Calu3 (cell line): ENCODE measurements at regions not wholly inside any gene's neighbourhood (a gene's known extent, or its start where the extent isn't known, plus 50 kb on each side); places are given as distances from the start of the nearest gene placed in this dataset.
A peak's percentile ranks its signal among the peaks of the same experiment; 100 is the strongest.

Experiments used
- BruUV-seq: library from RNA; stranded (reverse); fragments of 400-500 nt; replicated peaks from 2 replicates; lab custom pipeline; 2021; lab: Mats Ljungman, UMichigan
- CTCF ChIA-PET: fragments of 300-600 bp; sonication (Branson Sonifier 250); formaldehyde crosslinking; loops from one replicate; lab custom pipeline; 2022; ENCODE audit warnings: antibody characterized with exemption; lab: Charles Lee
- DNase-seq: peaks from one replicate; pipeline ENCODE4 v3.0.0; 2022
- H3K27ac Mint-ChIP-seq: one replicate; pipeline ENCODE4 v1.8.0; 2022; ENCODE audit warnings: mixed read lengths; ENCODE audit not compliant: unreplicated experiment
- H3K27me3 Mint-ChIP-seq: one replicate; pipeline ENCODE4 v1.8.0; 2022; ENCODE audit warnings: mixed read lengths; ENCODE audit not compliant: unreplicated experiment
- H3K36me3 Mint-ChIP-seq: one replicate; pipeline ENCODE4 v1.8.0; 2022; ENCODE audit warnings: mild to moderate bottlenecking, moderate library complexity, mixed read lengths; ENCODE audit not compliant: insufficient read depth, unreplicated experiment
- H3K4me1 Mint-ChIP-seq: one replicate; pipeline ENCODE4 v1.8.0; 2022; ENCODE audit warnings: mild to moderate bottlenecking, low read depth, mixed read lengths; ENCODE audit not compliant: unreplicated experiment
- H3K4me3 Mint-ChIP-seq: one replicate; pipeline ENCODE4 v1.8.0; 2022; ENCODE audit warnings: mild to moderate bottlenecking, low read depth, moderate library complexity, mixed read lengths; ENCODE audit not compliant: unreplicated experiment
- H3K9me3 Mint-ChIP-seq: one replicate; pipeline ENCODE4 v1.8.0; 2022; ENCODE audit warnings: low read depth, mixed read lengths; ENCODE audit not compliant: unreplicated experiment
- intact Hi-C: fragments of 100-400 bp; cut with micrococcal nuclease; formaldehyde crosslinking; loops from one replicate; pipeline ENCODE4 v1.10.0; 2022; ENCODE audit not compliant: unreplicated experiment
- TF ChIP-seq, protein P1 (sequence below): fragments of 200-600 bp; IDR thresholded peaks from one replicate; pipeline ENCODE4 v1.8.0; 2022; ENCODE audit warnings: antibody characterized with exemption; ENCODE audit not compliant: unreplicated experiment

DNA sequence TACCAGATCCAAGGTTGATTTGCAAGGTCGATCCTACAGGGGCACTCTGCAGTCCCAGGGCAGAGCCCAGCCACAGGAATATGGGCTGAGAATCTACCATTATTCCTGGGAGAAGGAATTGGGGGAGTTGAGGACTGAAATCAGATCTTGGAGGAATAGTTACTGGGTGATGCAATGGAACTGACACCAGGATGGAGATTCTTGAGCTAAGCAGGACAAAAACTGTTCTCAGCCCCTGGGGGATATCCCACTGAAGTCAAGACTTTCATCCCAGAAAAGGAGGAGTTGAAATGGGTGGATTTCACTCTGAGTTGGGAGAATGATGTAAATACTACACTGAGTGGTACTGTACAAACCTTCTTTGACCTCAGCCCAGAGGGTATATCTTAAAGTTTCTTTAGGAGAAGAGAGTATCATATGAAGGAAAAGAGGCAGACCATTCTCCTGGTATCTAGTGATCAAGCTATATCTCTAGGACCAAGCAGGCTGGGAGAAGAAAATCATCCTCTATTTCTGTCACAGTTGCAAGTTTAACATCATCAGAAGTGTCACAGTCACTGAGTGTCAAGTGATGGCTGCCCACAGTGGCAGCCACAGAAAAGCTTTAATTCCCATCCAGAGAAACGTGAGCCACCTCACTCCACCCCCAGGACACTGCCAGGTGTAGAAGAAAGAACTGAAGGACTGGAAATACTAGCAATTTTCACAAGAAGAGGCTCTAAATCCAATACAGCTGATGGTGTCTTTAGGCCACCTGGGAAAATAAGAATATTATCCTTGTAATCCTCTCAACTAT, 181.9 kb downstream of the NUAK1 start:
- no peak overlapping the region for H3K27ac Mint-ChIP-seq
- H3K4me1 Mint-ChIP-seq, result no peaks in the 10 kb centered on the region
- no TSS peak for BruUV-seq
- DNase-seq, result no peak
- peaks cover 34% of the 10 kb centered on the region for H3K27me3 Mint-ChIP-seq
- CTCF ChIA-PET, result no interaction called here
- TF ChIP-seq, protein P1, sequence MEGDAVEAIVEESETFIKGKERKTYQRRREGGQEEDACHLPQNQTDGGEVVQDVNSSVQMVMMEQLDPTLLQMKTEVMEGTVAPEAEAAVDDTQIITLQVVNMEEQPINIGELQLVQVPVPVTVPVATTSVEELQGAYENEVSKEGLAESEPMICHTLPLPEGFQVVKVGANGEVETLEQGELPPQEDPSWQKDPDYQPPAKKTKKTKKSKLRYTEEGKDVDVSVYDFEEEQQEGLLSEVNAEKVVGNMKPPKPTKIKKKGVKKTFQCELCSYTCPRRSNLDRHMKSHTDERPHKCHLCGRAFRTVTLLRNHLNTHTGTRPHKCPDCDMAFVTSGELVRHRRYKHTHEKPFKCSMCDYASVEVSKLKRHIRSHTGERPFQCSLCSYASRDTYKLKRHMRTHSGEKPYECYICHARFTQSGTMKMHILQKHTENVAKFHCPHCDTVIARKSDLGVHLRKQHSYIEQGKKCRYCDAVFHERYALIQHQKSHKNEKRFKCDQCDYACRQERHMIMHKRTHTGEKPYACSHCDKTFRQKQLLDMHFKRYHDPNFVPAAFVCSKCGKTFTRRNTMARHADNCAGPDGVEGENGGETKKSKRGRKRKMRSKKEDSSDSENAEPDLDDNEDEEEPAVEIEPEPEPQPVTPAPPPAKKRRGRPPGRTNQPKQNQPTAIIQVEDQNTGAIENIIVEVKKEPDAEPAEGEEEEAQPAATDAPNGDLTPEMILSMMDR, result no peak
- H3K4me3 Mint-ChIP-seq, result no peak overlapping the region
- no peaks in the 10 kb centered on the region for H3K9me3 Mint-ChIP-seq
- no peaks in the 10 kb centered on the region for H3K36me3 Mint-ChIP-seq
- intact Hi-C loops, result no loop called here

DNA sequence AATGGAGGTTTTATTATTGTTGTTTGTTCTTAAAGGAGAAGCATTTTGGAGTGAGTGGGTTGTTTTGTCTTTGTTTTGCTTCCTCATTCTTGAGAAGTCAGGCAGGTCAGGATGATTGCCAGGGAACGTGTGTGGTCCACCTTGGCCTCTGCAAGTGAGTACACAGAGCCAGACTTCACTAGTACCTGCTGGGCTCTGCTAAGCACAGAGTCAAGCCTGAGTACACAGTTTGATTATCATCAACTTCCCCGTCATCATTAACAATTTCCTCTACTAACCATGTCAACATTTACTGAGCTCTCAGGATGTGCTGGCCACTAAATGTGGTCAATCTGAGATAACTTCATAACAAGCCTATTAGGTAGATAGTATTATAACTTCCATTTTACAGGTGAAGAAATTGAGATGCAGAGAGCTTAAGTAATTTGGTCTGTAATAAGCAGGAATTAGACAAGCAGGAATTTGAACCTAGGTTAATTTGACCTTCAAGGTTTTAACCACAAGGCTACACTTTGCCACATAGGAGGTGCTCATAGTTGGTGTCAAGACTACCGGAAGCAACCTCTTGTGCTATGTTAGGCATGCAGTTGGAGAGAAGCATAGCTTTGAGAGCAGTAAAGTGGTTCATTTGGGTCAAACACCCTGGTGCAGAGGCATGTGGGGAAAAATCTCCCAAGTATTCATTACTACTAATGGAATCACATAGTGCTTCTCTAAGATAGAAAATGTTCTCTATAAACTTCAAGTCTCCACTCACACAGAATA, 178.3 kb downstream of the NUAK1 start:
- Mint-ChIP-seq H3K9me3 (no peaks in the 10 kb centered on the region), H3K4me1 (no peaks in the 10 kb centered on the region), H3K4me3 (no peak overlapping the region), H3K27me3 (peaks cover 54% of the 10 kb centered on the region), H3K27ac (no peak overlapping the region), H3K36me3 (no peaks in the 10 kb centered on the region)
- CTCF ChIA-PET, result no interaction called here
- no TSS peak for BruUV-seq
- intact Hi-C loops, result no loop called here
- peak; percentile 23 for DNase-seq
- TF ChIP-seq, protein P1, result no peak

DNA sequence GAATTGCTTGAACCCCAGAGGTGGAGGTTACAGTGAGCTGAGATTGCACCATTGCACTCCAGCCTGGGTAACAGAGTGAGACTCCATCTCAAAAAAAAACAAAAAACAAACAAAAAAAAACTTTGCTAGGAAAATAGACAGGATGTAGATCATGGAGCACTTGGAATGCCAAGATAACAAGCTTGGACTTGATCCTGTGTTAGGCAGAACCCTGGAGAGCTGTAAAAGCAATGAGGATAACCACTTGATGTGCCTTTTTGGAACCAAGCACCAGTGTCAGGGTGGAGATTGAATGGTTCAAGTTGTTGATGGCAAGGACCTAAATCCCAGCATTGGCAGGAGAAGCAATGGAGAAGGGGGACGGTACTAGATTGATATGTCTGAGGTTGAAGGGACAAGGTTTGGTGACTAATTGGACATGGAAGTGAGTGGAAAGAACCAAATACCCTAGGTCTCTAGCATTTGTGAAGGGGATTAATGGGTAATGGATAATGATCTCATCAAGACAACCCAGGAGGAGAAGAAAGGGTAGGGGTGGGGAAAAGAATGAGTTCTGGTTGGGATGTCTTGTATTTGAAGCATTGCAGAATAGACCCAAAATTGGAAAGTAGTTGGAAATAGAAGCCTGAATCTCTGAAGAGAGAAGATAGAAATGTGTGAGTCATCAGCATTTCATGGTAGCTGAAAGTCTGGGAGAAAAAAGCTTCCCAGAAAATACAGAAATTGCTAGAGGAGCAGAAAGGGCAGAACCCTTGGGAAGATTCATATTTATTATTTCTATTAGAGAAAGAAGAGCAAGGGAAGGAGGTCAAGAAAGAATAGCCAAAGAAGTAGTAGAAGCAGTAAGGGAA, 176.7 kb downstream of the NUAK1 start:
- H3K9me3 Mint-ChIP-seq, result no peaks in the 10 kb centered on the region
- no peaks in the 10 kb centered on the region for H3K36me3 Mint-ChIP-seq
- DNase-seq, result no peak
- CTCF ChIA-PET, result no interaction called here
- no TSS peak for BruUV-seq
- H3K4me3 Mint-ChIP-seq, result no peak overlapping the region
- H3K4me1 Mint-ChIP-seq, result no peaks in the 10 kb centered on the region
- peaks cover 43% of the 10 kb centered on the region for H3K27me3 Mint-ChIP-seq
- no peak overlapping the region for H3K27ac Mint-ChIP-seq
- TF ChIP-seq, protein P1, result no peak
- intact Hi-C loops, result no loop called here

GRCh38 chr12:105967038-105967776, 171.5 kb downstream of the NUAK1 start:
- CTCF ChIA-PET, result no interaction called here
- TF ChIP-seq, protein P1, result no peak
- BruUV-seq, result no TSS peak
- Mint-ChIP-seq H3K27me3 (peaks cover 52% of the 10 kb centered on the region), H3K9me3 (no peaks in the 10 kb centered on the region), H3K27ac (no peak overlapping the region), H3K36me3 (no peaks in the 10 kb centered on the region), H3K4me3 (no peak overlapping the region), H3K4me1 (no peaks in the 10 kb centered on the region)
- no peak for DNase-seq
- intact Hi-C loops, result no loop called here
